ENCODE measurements at regions not wholly inside any gene's neighbourhood (a gene's known extent, or its start where the extent isn't known, plus 50 kb on each side); places are given as distances from the start of the nearest gene placed in this dataset.
A peak's percentile ranks its signal among the peaks of the same experiment; 100 is the strongest.
"Not testable (repeated sequence)": the region's sequence is repeated elsewhere in the genome, so short reads cannot be mapped to it uniquely, and the experiment has no call there.

GRCh38 chr12:4822572-4822971, 87.1 kb upstream of the KCNA1 start:
- peaks cover 48% of the 10 kb centered on the region for H3K4me1 Mint-ChIP-seq
- H3K36me3 Mint-ChIP-seq (ENCODE audit: low read depth), result peaks cover 39% of the 10 kb centered on the region
- H3K4me3 Mint-ChIP-seq, result no peak overlapping the region
- no peaks in the 10 kb centered on the region for H3K27me3 Mint-ChIP-seq
- no peak overlapping the region for H3K27ac Mint-ChIP-seq
- DNase-seq, result no peak
- ChIA-PET CTCF (interaction anchor here (0.8 to 2.0 kb wide), 2 partner anchors 27 to 33 kb away, joined by 3 to 6 read pairs; no protein-coding TSS in a partner anchor), POLR2A (no interaction called here)
- H3K9me3 Mint-ChIP-seq, result no peaks in the 10 kb centered on the region

- DNase-seq, result no peak
- no peaks in the 10 kb centered on the region for H3K27me3 Mint-ChIP-seq
- no peak overlapping the region for H3K27ac Mint-ChIP-seq
- H3K9me3 Mint-ChIP-seq, result no peaks in the 10 kb centered on the region
- peaks cover 56% of the 10 kb centered on the region for H3K4me1 Mint-ChIP-seq
- ChIA-PET CTCF (interaction anchor here (0.8 to 2.0 kb wide), 2 partner anchors 14 to 31 kb away, joined by 3 to 6 read pairs; no protein-coding TSS in a partner anchor), POLR2A (interaction anchor here (1.2 to 7.5 kb wide), 2 partner anchors 10 to 17 kb away, joined by 3 to 52 read pairs; a partner anchor contains a TSS)
- H3K36me3 Mint-ChIP-seq (ENCODE audit: low read depth), result peaks cover 46% of the 10 kb centered on the region
- H3K4me3 Mint-ChIP-seq, result no peak overlapping the region
Measured at GRCh38 chr12:4824380-4824779, 85.3 kb upstream of the KCNA1 start.

GRCh38 chr12:4825011-4825858, 84.5 kb upstream of the KCNA1 start:
- Mint-ChIP-seq H3K36me3 (ENCODE audit: low read depth) (peaks cover 46% of the 10 kb centered on the region), H3K27me3 (no peaks in the 10 kb centered on the region), H3K4me3 (peak overlapping the region; percentile 3), H3K27ac (peak overlapping the region; percentile 89), H3K9me3 (no peaks in the 10 kb centered on the region), H3K4me1 (peaks cover 65% of the 10 kb centered on the region)
- ChIA-PET POLR2A (interaction anchor here (1.2 to 7.5 kb wide), 2 partner anchors 11 to 17 kb away, joined by 3 to 52 read pairs; a partner anchor contains a TSS), CTCF (interaction anchor here (0.8 to 1.0 kb wide), 3 partner anchors 15 to 33 kb away, joined by 3 to 4 read pairs (median 3); no protein-coding TSS in a partner anchor)
- no peak for DNase-seq

- Mint-ChIP-seq H3K4me1 (peaks cover 75% of the 10 kb centered on the region), H3K27me3 (no peaks in the 10 kb centered on the region), H3K9me3 (peaks cover 4% of the 10 kb centered on the region), H3K36me3 (ENCODE audit: low read depth) (peaks cover 50% of the 10 kb centered on the region), H3K4me3 (no peak overlapping the region), H3K27ac (peak overlapping the region; percentile 89)
- ChIA-PET POLR2A (interaction anchor here (7.5 kb wide), 1 partner anchor 19 kb away, joined by 52 read pairs; a partner anchor contains a TSS), CTCF (no interaction called here)
- DNase-seq, result no peak
Measured at GRCh38 chr12:4826909-4827308, 82.8 kb upstream of the KCNA1 start.

GRCh38 chr12:4828176-4828575, 81.5 kb upstream of the KCNA1 start:
- peak overlapping the region; percentile 96 for H3K27ac Mint-ChIP-seq
- no peaks in the 10 kb centered on the region for H3K27me3 Mint-ChIP-seq
- no peak for DNase-seq
- H3K4me3 Mint-ChIP-seq, result peak overlapping the region; percentile 81
- H3K4me1 Mint-ChIP-seq, result peaks cover 76% of the 10 kb centered on the region
- ChIA-PET CTCF (interaction anchor here (1.6 to 2.5 kb wide), 2 partner anchors 18 to 27 kb away, joined by 6 to 13 read pairs; a partner anchor contains a TSS), POLR2A (interaction anchor here (0.6 to 7.5 kb wide), 4 partner anchors 12 to 1100 kb away, joined by 3 to 52 read pairs (median 14); partner anchors contain the start of genes AKAP3 and NDUFA9)
- H3K36me3 Mint-ChIP-seq (ENCODE audit: low read depth), result peaks cover 53% of the 10 kb centered on the region
- H3K9me3 Mint-ChIP-seq, result peaks cover 14% of the 10 kb centered on the region

GRCh38 chr12:4829161-4829792, 80.4 kb upstream of the KCNA1 start:
- H3K36me3 Mint-ChIP-seq (ENCODE audit: low read depth), result peaks cover 49% of the 10 kb centered on the region
- peaks cover 17% of the 10 kb centered on the region for H3K9me3 Mint-ChIP-seq
- no peak for DNase-seq
- H3K27ac Mint-ChIP-seq, result peak overlapping the region; percentile 96
- ChIA-PET POLR2A (interaction anchor here (0.5 to 7.5 kb wide), 9 partner anchors 9 to 182 kb away, joined by 3 to 52 read pairs (median 4); partner anchors contain the start of genes AKAP3 and NDUFA9), CTCF (interaction anchor here (0.5 to 2.5 kb wide), 4 partner anchors 19 to 26 kb away, joined by 3 to 13 read pairs (median 8); a partner anchor contains a TSS)
- H3K4me1 Mint-ChIP-seq, result peaks cover 72% of the 10 kb centered on the region
- no peaks in the 10 kb centered on the region for H3K27me3 Mint-ChIP-seq
- peak overlapping the region; percentile 81 for H3K4me3 Mint-ChIP-seq

GRCh38 chr12:4829793-4830162, 79.9 kb upstream of the KCNA1 start:
- H3K27ac Mint-ChIP-seq, result peak overlapping the region; percentile 96
- POLR2A ChIA-PET, result interaction anchor here (0.5 to 7.5 kb wide), 9 partner anchors 10 to 183 kb away, joined by 3 to 52 read pairs (median 4); partner anchors contain the start of genes AKAP3 and NDUFA9
- H3K4me1 Mint-ChIP-seq, result peaks cover 67% of the 10 kb centered on the region
- H3K36me3 Mint-ChIP-seq (ENCODE audit: low read depth), result peaks cover 44% of the 10 kb centered on the region
- DNase-seq, result peak; percentile 19
- peaks cover 17% of the 10 kb centered on the region for H3K9me3 Mint-ChIP-seq
- H3K27me3 Mint-ChIP-seq, result no peaks in the 10 kb centered on the region
- CTCF ChIA-PET, result interaction anchor here (0.5 to 2.5 kb wide), 4 partner anchors 19 to 25 kb away, joined by 3 to 13 read pairs (median 8); a partner anchor contains a TSS
- H3K4me3 Mint-ChIP-seq, result peak overlapping the region; percentile 81

- CTCF ChIA-PET, result interaction anchor here (1.6 to 2.5 kb wide), 2 partner anchors 25 kb away, joined by 4 to 13 read pairs; no protein-coding TSS in a partner anchor
- Mint-ChIP-seq H3K4me3 (peak overlapping the region; percentile 35), H3K4me1 (peaks cover 58% of the 10 kb centered on the region), H3K9me3 (peaks cover 17% of the 10 kb centered on the region), H3K36me3 (ENCODE audit: low read depth) (peaks cover 38% of the 10 kb centered on the region), H3K27ac (peak overlapping the region; percentile 96), H3K27me3 (no peaks in the 10 kb centered on the region)
- POLR2A ChIA-PET, result interaction anchor here (3.4 to 7.5 kb wide), 3 partner anchors 10 to 182 kb away, joined by 13 to 52 read pairs (median 14); partner anchors contain the start of genes AKAP3 and NDUFA9
- no peak for DNase-seq
Measured at GRCh38 chr12:4830556-4831210, 79.0 kb upstream of the KCNA1 start.

GRCh38 chr12:4833053-4833452, 76.7 kb upstream of the KCNA1 start:
- Mint-ChIP-seq H3K9me3 (peaks cover 17% of the 10 kb centered on the region), H3K4me1 (peaks cover 40% of the 10 kb centered on the region), H3K27ac (no peak overlapping the region), H3K4me3 (no peak overlapping the region), H3K36me3 (ENCODE audit: low read depth) (peaks cover 23% of the 10 kb centered on the region), H3K27me3 (peaks cover 10% of the 10 kb centered on the region)
- ChIA-PET CTCF (interaction anchor here (0.6 to 0.9 kb wide), 3 partner anchors 16 to 251 kb away, joined by 3 to 4 read pairs (median 4); no protein-coding TSS in a partner anchor), POLR2A (interaction anchor here (1.0 kb wide), 1 partner anchor 25 kb away, joined by 3 read pairs; no protein-coding TSS in a partner anchor)
- DNase-seq, result no peak

- Mint-ChIP-seq H3K4me1 (peaks cover 37% of the 10 kb centered on the region), H3K27me3 (peaks cover 11% of the 10 kb centered on the region), H3K9me3 (peaks cover 17% of the 10 kb centered on the region), H3K27ac (no peak overlapping the region), H3K36me3 (ENCODE audit: low read depth) (peaks cover 18% of the 10 kb centered on the region), H3K4me3 (no peak overlapping the region)
- ChIA-PET POLR2A (no interaction called here), CTCF (interaction anchor here (0.8 to 0.9 kb wide), 2 partner anchors 15 to 24 kb away, joined by 3 to 4 read pairs; no protein-coding TSS in a partner anchor)
- no peak for DNase-seq
Measured at GRCh38 chr12:4833524-4833923, 76.2 kb upstream of the KCNA1 start.

GRCh38 chr12:4842401-4842800, 67.3 kb upstream of the KCNA1 start:
- H3K4me3 Mint-ChIP-seq; H3K27ac Mint-ChIP-seq; H3K36me3 Mint-ChIP-seq (ENCODE audit: low read depth); H3K9me3 Mint-ChIP-seq; CTCF ChIA-PET; DNase-seq; H3K4me1 Mint-ChIP-seq: not testable (repeated sequence)
- POLR2A ChIA-PET, result interaction anchor here (0.6 to 4.1 kb wide), 2 partner anchors 13 to 42 kb away, joined by 4 to 14 read pairs; no protein-coding TSS in a partner anchor
- H3K27me3 Mint-ChIP-seq, result peaks cover 43% of the 10 kb centered on the region

- Mint-ChIP-seq H3K27ac (no peak overlapping the region), H3K4me1 (no peaks in the 10 kb centered on the region), H3K9me3 (peaks cover 3% of the 10 kb centered on the region), H3K36me3 (ENCODE audit: low read depth) (no peaks in the 10 kb centered on the region), H3K27me3 (peaks cover 36% of the 10 kb centered on the region), H3K4me3 (no peak overlapping the region)
- POLR2A ChIA-PET, result no interaction called here
- CTCF ChIA-PET, result no interaction called here
- no peak for DNase-seq
Measured at GRCh38 chr12:4843907-4844306, 65.8 kb upstream of the KCNA1 start.
